WTC11 (cell line): ENCODE measurements at regions not wholly inside any gene's neighbourhood (a gene's known extent, or its start where the extent isn't known, plus 50 kb on each side); places are given as distances from the start of the nearest gene placed in this dataset.

Source experiments
- ATF3 ChIP-seq: sonication (generic); formaldehyde crosslinking; conservative IDR thresholded peaks from 2 replicates; pipeline ENCODE4 v1.8.1; 2022; ENCODE audit warnings: mild to moderate bottlenecking, missing genetic modification reagents
- CTCF ChIP-seq: fragments of 200-600 bp; IDR thresholded peaks from 2 replicates; pipeline ENCODE4 v1.8.0; 2022; ENCODE audit warnings: antibody characterized with exemption
- ESRRA ChIP-seq: sonication (generic); formaldehyde crosslinking; IDR thresholded peaks from 2 replicates; pipeline ENCODE4 v1.8.1; 2022; ENCODE audit warnings: mild to moderate bottlenecking, missing genetic modification reagents, borderline replicate concordance
- ETV6 ChIP-seq: sonication (generic); formaldehyde crosslinking; IDR thresholded peaks from 2 replicates; pipeline ENCODE4 v1.8.1; 2022; ENCODE audit warnings: mild to moderate bottlenecking, missing genetic modification reagents
- MLX ChIP-seq: sonication (generic); formaldehyde crosslinking; IDR thresholded peaks from 2 replicates; pipeline ENCODE4 v1.8.1; 2023; ENCODE audit warnings: mild to moderate bottlenecking, missing genetic modification reagents, moderate library complexity
- RELA ChIP-seq: sonication (generic); formaldehyde crosslinking; IDR thresholded peaks from 2 replicates; pipeline ENCODE4 v1.8.1; 2022; ENCODE audit warnings: missing genetic modification reagents, mild to moderate bottlenecking, borderline replicate concordance

GRCh38 chr2:145065342-145065741 is 545.4 kb upstream of the ZEB2 start:
- TF ChIP-seq CTCF: no peak
- no peak for TF ChIP-seq MLX (CRISPR knock-in tag)
- no peak for TF ChIP-seq ATF3 (CRISPR knock-in tag)
- no peak for TF ChIP-seq ESRRA (CRISPR knock-in tag)
- no peak for TF ChIP-seq ETV6
- no peak for TF ChIP-seq RELA (CRISPR knock-in tag)
